ENCODE measurements at regions not wholly inside any gene's neighbourhood (a gene's known extent, or its start where the extent isn't known, plus 50 kb on each side); places are given as distances from the start of the nearest gene placed in this dataset.

DNA sequence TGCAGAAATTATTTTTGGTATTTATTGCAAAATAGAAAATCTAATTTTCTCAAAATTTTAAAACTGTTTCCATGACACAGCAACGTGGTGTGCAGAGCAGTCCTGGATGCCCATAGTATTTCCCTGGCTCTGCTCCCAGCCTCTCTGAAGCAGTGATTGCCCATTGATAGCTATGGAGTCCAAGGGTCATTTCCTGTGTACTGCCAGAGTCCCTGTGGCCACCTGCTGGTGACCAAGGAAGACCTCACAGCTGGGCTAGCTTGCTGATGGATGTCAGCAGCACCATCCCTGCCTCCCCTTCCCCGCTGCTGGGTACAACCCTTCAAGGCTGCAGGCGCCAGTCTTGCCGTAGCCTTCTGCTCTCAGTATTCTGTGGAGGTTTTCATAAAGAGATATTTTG is 184.1 kb downstream of the DIRAS2 start:
- TF ChIP-seq EP300 (IDR thresholded peaks at IDR 0.05) (no peak), POLR2AphosphoS5 (IDR thresholded peaks at IDR 0.05) (no peak), POLR2A (IDR thresholded peaks at IDR 0.05) (no peak)
- TF ChIP-seq, protein P1, sequence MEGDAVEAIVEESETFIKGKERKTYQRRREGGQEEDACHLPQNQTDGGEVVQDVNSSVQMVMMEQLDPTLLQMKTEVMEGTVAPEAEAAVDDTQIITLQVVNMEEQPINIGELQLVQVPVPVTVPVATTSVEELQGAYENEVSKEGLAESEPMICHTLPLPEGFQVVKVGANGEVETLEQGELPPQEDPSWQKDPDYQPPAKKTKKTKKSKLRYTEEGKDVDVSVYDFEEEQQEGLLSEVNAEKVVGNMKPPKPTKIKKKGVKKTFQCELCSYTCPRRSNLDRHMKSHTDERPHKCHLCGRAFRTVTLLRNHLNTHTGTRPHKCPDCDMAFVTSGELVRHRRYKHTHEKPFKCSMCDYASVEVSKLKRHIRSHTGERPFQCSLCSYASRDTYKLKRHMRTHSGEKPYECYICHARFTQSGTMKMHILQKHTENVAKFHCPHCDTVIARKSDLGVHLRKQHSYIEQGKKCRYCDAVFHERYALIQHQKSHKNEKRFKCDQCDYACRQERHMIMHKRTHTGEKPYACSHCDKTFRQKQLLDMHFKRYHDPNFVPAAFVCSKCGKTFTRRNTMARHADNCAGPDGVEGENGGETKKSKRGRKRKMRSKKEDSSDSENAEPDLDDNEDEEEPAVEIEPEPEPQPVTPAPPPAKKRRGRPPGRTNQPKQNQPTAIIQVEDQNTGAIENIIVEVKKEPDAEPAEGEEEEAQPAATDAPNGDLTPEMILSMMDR (IDR thresholded peaks at IDR 0.05): peak in 2 of 6 experiments; percentile 10 to 19
- ATAC-seq (ENCODE audit: low FRiP score in 2 of 2): peak in 1 of 2 donors; percentile 31
- Histone ChIP-seq H3K4me3 (no peak overlapping the region), H3K4me1 (no peaks in the 10 kb centered on the region), H3K36me3 (no peaks in the 10 kb centered on the region), H3K9me3 (no peaks in the 10 kb centered on the region), H3K27ac (no peak overlapping the region), H3K27me3 (no peaks in the 10 kb centered on the region)
- DNase-seq: peak in 1 of 2 donors; percentile 21
- WGBS, 2 donors: 69 to 75% methylated on average over 4 of the region's 4 CpGs

DNA sequence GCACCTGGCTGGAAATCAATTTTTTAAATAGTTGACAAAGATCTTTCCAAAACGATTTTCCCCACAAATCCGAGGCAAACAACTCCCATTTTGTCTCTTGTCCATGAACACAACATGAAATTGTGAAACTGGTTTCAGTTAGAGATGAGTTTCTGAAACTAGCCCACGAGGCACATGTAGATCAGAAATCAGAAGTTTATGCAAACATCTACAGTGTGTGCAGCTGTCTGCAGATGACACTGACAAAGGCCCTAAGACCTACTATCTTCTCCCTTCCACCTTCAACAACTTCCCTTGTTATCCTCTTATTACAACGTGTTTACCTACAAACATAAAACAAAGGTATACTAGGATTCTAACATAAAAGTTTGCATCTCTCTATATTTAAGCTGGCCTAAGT is 183.3 kb downstream of the DIRAS2 start:
- 60 to 74% methylated on average over 4 of the region's 4 CpGs for WGBS, 2 donors
- no peak for TF ChIP-seq EP300 (IDR thresholded peaks at IDR 0.05)
- TF ChIP-seq POLR2AphosphoS5 (IDR thresholded peaks at IDR 0.05): no peak
- no peak for TF ChIP-seq POLR2A (IDR thresholded peaks at IDR 0.05)
- TF ChIP-seq, protein P1 (IDR thresholded peaks at IDR 0.05): no peak
- ATAC-seq (ENCODE audit: low FRiP score in 2 of 2) (no peak), DNase-seq (no peak)
- no peaks in the 10 kb centered on the region for H3K9me3 ChIP-seq
- H3K4me3 ChIP-seq: no peak overlapping the region
- H3K36me3 ChIP-seq: no peaks in the 10 kb centered on the region
- H3K27me3 ChIP-seq: no peaks in the 10 kb centered on the region
- no peak overlapping the region for H3K27ac ChIP-seq
- no peaks in the 10 kb centered on the region for H3K4me1 ChIP-seq

DNA sequence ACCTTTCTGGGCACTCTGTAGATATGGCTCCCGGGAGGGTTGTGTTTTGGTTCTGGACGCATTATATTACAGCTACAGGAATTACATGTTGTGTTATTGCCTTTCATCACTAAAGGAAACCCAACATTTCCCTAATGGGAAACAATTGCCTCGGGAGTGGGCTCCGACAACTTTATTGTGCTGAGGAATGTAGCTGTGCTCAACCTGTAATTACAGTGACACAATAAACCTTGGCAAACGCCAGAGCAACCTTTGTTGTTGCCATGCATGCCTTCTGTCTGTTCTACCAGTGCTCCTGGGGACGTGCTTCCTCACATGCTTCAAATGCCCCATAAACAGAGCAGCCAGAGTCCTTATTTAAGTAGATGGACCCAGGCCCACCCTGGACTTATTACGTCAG is 182.4 kb downstream of the DIRAS2 start:
- WGBS, 2 donors: 66 to 69% methylated on average over 7 of the region's 7 CpGs

DNA sequence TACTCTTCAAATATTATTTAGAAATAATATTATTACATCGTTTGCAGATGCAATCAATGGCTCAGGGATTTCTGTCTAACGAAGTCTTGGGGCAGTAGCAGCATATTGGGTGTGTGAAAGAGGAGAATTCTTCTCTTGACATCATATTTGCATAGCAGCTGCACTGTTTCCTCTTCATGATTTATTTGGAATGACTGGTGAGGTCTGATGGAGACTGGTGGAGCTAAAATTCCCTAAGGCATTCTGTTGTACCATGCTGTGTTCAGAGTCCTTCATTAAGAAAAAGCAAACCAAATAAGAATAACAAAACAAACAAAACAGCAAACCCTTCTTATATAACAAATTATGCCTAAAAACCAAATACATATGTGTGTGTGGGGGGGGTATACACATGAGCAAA is 177.6 kb downstream of the DIRAS2 start:
- WGBS, 2 donors: 56 to 57% methylated on average over 2 of the region's 2 CpGs
- Histone ChIP-seq H3K4me3 (no peak overlapping the region), H3K27me3 (no peaks in the 10 kb centered on the region), H3K4me1 (no peaks in the 10 kb centered on the region), H3K27ac (no peak overlapping the region), H3K9me3 (no peaks in the 10 kb centered on the region), H3K36me3 (no peaks in the 10 kb centered on the region)
- ATAC-seq (ENCODE audit: low FRiP score in 2 of 2) (no peak), DNase-seq (no peak)
- no peak for TF ChIP-seq POLR2A (IDR thresholded peaks at IDR 0.05)
- TF ChIP-seq, protein P1 (IDR thresholded peaks at IDR 0.05): no peak
- no peak for TF ChIP-seq EP300 (IDR thresholded peaks at IDR 0.05)
- no peak for TF ChIP-seq POLR2AphosphoS5 (IDR thresholded peaks at IDR 0.05)

More for the DNA sequence above, 182.4 kb downstream of the DIRAS2 start:
- H3K4me1 ChIP-seq: no peaks in the 10 kb centered on the region
- ATAC-seq (ENCODE audit: low FRiP score in 2 of 2) (no peak), DNase-seq (no peak)
- H3K9me3 ChIP-seq: no peaks in the 10 kb centered on the region
- H3K4me3 ChIP-seq: no peak overlapping the region
- H3K27me3 ChIP-seq: no peaks in the 10 kb centered on the region
- no peaks in the 10 kb centered on the region for H3K36me3 ChIP-seq
- H3K27ac ChIP-seq: no peak overlapping the region
- no peak for TF ChIP-seq EP300 (IDR thresholded peaks at IDR 0.05)
- TF ChIP-seq POLR2AphosphoS5 (IDR thresholded peaks at IDR 0.05): no peak
- TF ChIP-seq, protein P1 (IDR thresholded peaks at IDR 0.05): no peak
- TF ChIP-seq POLR2A (IDR thresholded peaks at IDR 0.05): no peak

DNA sequence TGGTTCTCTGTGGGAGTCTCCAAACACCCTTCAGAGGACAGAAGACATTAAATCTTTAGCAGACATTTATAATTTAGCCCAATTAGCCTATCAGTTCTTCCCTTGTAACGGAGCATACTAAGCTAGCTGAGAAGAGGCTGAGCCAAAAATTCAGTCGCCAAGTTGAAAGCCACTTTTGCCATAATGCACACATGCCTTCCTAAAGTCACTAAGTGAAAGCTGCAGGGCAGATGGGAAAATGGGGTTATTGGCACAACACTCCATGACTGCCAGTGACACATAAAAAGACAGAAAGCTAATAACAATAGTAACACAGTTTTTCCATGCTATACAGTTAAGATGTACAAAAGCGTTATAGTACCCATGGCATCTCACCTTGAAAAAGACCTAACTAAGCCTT is 176.2 kb downstream of the DIRAS2 start:
- Histone ChIP-seq H3K4me3 (no peak overlapping the region), H3K27me3 (no peaks in the 10 kb centered on the region), H3K4me1 (no peaks in the 10 kb centered on the region), H3K36me3 (no peaks in the 10 kb centered on the region), H3K27ac (no peak overlapping the region), H3K9me3 (no peaks in the 10 kb centered on the region)
- 87 to 97% methylated on average over 3 of the region's 3 CpGs for WGBS, 2 donors
- no peak for DNase-seq
- TF ChIP-seq, protein P1 (IDR thresholded peaks at IDR 0.05): no peak
- TF ChIP-seq POLR2AphosphoS5 (IDR thresholded peaks at IDR 0.05) (no peak), EP300 (IDR thresholded peaks at IDR 0.05) (no peak), POLR2A (IDR thresholded peaks at IDR 0.05) (no peak)
- ATAC-seq (ENCODE audit: low FRiP score in 2 of 2): no peak

Measured in upper lobe of left lung (tissue), 6 donors.